ENCODE measurements at regions not wholly inside any gene's neighbourhood (a gene's known extent, or its start where the extent isn't known, plus 50 kb on each side); places are given as distances from the start of the nearest gene placed in this dataset.

- H3K36me3 ChIP-seq (replicated peaks in 1 of 2; ENCODE audit: control insufficient read depth in 1 of 2, insufficient read depth in 2 of 2, low read length in 2 of 2), result no peaks in the 10 kb centered on the region
- H3K4me1 ChIP-seq (ENCODE audit: insufficient read depth, low read length), result no peaks in the 10 kb centered on the region
- H3K79me2 ChIP-seq (ENCODE audit: insufficient read depth, low read length), result no peaks in the 10 kb centered on the region
- H3K4me2 ChIP-seq (ENCODE audit: low read depth, low read length), result no peak overlapping the region
- ATAC-seq (no peak), DNase-seq (ENCODE audit: low spot score) (no peak), FAIRE-seq (no peak)
- in situ Hi-C loops (cut with HindIII; ENCODE audit: extremely low pct_ligation_motif_present, low pct_unique_long_range_greater_than_20kb), result no loop called here
- intact Hi-C loops (cut with micrococcal nuclease; ENCODE audit: unreplicated experiment), result no loop called here
- H3K9me3 ChIP-seq (ENCODE audit: low read length), result peaks cover 50% of the 10 kb centered on the region
- ChIA-PET POLR2A (no interaction called here), CTCF (ENCODE audit: low intra/inter-chr PET ratio, low total read pairs) (no interaction called here)
- no peaks in the 10 kb centered on the region for H3K27me3 ChIP-seq (ENCODE audit: control insufficient read depth in 1 of 2, insufficient read depth in 2 of 2, low read length in 2 of 2)
- H4K20me1 ChIP-seq (ENCODE audit: insufficient read depth, low read length), result no peaks in the 10 kb centered on the region
- 37% methylated on average over 7 of the region's 7 CpGs for WGBS (ENCODE audit: low lambda C conversion rate)
- BruUV-seq (replicated peaks), result no TSS peak
- no peak overlapping the region for H3K4me3 ChIP-seq (replicated peaks in 1 of 3; ENCODE audit: insufficient read depth in 1 of 3, low read depth in 2 of 3, low read length in 3 of 3)
- no peak overlapping the region for H3K9ac ChIP-seq (ENCODE audit: insufficient read depth, low read depth, low read length)
- no peak overlapping the region for H3K27ac ChIP-seq (ENCODE audit: extremely low read length, insufficient read depth, low read length)
- no peak overlapping the region for H2AFZ ChIP-seq (ENCODE audit: low read length)
- TF ChIP-seq MAFK (conservative IDR thresholded peaks at IDR 0.05 in 1 of 2, IDR thresholded peaks at IDR 0.05 in 1 of 2; ENCODE audit: low read length in 2 of 2), result no peak
- TF ChIP-seq ELK4 (CRISPR knock-in tag; IDR thresholded peaks at IDR 0.05; ENCODE audit: borderline replicate concordance), result no peak
- no peak for TF ChIP-seq ZNF382 (CRISPR knock-in tag; IDR thresholded peaks at IDR 0.05; ENCODE audit: borderline replicate concordance)
- no peak for TF ChIP-seq ZNF644 (CRISPR knock-in tag; IDR thresholded peaks at IDR 0.05; ENCODE audit: low read depth)
- no peak for TF ChIP-seq PRMT3 (CRISPR knock-in tag; IDR thresholded peaks at IDR 0.05; ENCODE audit: borderline replicate concordance, low read depth)
- no peak for TF ChIP-seq SRSF1 (optimal IDR thresholded peaks at IDR 0.05; ENCODE audit: low read depth, low read length)
- TF ChIP-seq HNRNPK (IDR thresholded peaks at IDR 0.05; ENCODE audit: low read depth, low read length, poor library complexity, severe bottlenecking), result no peak
- TF ChIP-seq CERS6 (CRISPR knock-in tag; IDR thresholded peaks at IDR 0.05), result no peak
- TF ChIP-seq SRSF4 (IDR thresholded peaks at IDR 0.05; ENCODE audit: low read depth, low read length, poor library complexity, severe bottlenecking), result no peak
- no peak for TF ChIP-seq IRF2 (CRISPR knock-in tag; IDR thresholded peaks at IDR 0.05)
- no peak for TF ChIP-seq NRL (CRISPR knock-in tag; IDR thresholded peaks at IDR 0.05; ENCODE audit: borderline replicate concordance)
- no peak for TF ChIP-seq SUZ12 (IDR thresholded peaks at IDR 0.05; ENCODE audit: low read depth, low read length)
- TF ChIP-seq ZFP91 (CRISPR knock-in tag; IDR thresholded peaks at IDR 0.05; ENCODE audit: borderline replicate concordance), result no peak
- TF ChIP-seq MYC (CRISPR knock-in tag; IDR thresholded peaks at IDR 0.05; ENCODE audit: borderline replicate concordance), result no peak
- TF ChIP-seq ZNF276 (CRISPR knock-in tag; IDR thresholded peaks at IDR 0.05; ENCODE audit: low read depth), result no peak
- TF ChIP-seq MLLT10 (CRISPR knock-in tag; IDR thresholded peaks at IDR 0.05), result no peak
- TF ChIP-seq ZC3H4 (CRISPR knock-in tag; IDR thresholded peaks at IDR 0.05; ENCODE audit: borderline replicate concordance), result no peak
Observed at GRCh38 chr1:106717591-106717990, 338.9 kb upstream of the PRMT6 start.
